ENCODE measurements at regions not wholly inside any gene's neighbourhood (a gene's known extent, or its start where the extent isn't known, plus 50 kb on each side); places are given as distances from the start of the nearest gene placed in this dataset.

- no peaks in the 10 kb centered on the region for H4K20me1 ChIP-seq (ENCODE audit: low read length)
- H3K4me3 ChIP-seq (ENCODE audit: low read length), result no peak overlapping the region
- H3K9ac ChIP-seq (ENCODE audit: low read length), result no peak overlapping the region
- no peaks in the 10 kb centered on the region for H3K4me1 ChIP-seq (ENCODE audit: insufficient read depth, low read length)
- no peaks in the 10 kb centered on the region for H3K36me3 ChIP-seq (ENCODE audit: low read depth, low read length)
- DNase-seq (peak; percentile 9), ATAC-seq (no peak)
- no peaks in the 10 kb centered on the region for H3K79me2 ChIP-seq (ENCODE audit: low read length)
- intact Hi-C loops (cut with micrococcal nuclease), result no loop called here
- H3K9me2 ChIP-seq (replicated peaks; ENCODE audit: low read length), result no peaks in the 10 kb centered on the region
- CTCF ChIA-PET, result no interaction called here
- no peak overlapping the region for H3K27ac ChIP-seq (ENCODE audit: low read length)
- peaks cover 18% of the 10 kb centered on the region; the same call in 1 of the 2 replicates for H3K9me3 ChIP-seq (ENCODE audit: low read length)
- no peak overlapping the region for H2AFZ ChIP-seq (ENCODE audit: low read length)
- no peaks in the 10 kb centered on the region for H3K27me3 ChIP-seq (ENCODE audit: low read length)
- POLR2A ChIA-PET (ENCODE audit: unreplicated experiment), result interaction anchor here (0.6 kb wide), 1 partner anchor 170 kb away, joined by 3 read pairs; no protein-coding TSS in a partner anchor
- TF ChIP-seq EZH2phosphoT487 (IDR thresholded peaks at IDR 0.05; ENCODE audit: borderline replicate concordance, low read length), result no peak
- TF ChIP-seq, protein P1, sequence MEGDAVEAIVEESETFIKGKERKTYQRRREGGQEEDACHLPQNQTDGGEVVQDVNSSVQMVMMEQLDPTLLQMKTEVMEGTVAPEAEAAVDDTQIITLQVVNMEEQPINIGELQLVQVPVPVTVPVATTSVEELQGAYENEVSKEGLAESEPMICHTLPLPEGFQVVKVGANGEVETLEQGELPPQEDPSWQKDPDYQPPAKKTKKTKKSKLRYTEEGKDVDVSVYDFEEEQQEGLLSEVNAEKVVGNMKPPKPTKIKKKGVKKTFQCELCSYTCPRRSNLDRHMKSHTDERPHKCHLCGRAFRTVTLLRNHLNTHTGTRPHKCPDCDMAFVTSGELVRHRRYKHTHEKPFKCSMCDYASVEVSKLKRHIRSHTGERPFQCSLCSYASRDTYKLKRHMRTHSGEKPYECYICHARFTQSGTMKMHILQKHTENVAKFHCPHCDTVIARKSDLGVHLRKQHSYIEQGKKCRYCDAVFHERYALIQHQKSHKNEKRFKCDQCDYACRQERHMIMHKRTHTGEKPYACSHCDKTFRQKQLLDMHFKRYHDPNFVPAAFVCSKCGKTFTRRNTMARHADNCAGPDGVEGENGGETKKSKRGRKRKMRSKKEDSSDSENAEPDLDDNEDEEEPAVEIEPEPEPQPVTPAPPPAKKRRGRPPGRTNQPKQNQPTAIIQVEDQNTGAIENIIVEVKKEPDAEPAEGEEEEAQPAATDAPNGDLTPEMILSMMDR (conservative IDR thresholded peaks at IDR 0.05; ENCODE audit: low read depth, low read length), result no peak
- TF ChIP-seq EZH2 (IDR thresholded peaks at IDR 0.05; ENCODE audit: low read length, unreplicated experiment), result no peak
- no peaks in the 10 kb centered on the region for H3F3A ChIP-seq (ENCODE audit: low read length, unreplicated experiment)
- no TSS peak for BruUV-seq (replicated peaks)
- H3K4me2 ChIP-seq (ENCODE audit: low read length), result no peak overlapping the region
Observed at GRCh38 chr11:92627615-92628256, 341.7 kb upstream of the MTNR1B start.

GRCh38 chr11:92628401-92629292 is 340.8 kb upstream of the MTNR1B start:
- Histone ChIP-seq H2AFZ (ENCODE audit: low read length) (no peak overlapping the region), H3K4me3 (ENCODE audit: low read length) (no peak overlapping the region), H3K36me3 (ENCODE audit: low read depth, low read length) (no peaks in the 10 kb centered on the region), H3F3A (ENCODE audit: low read length, unreplicated experiment) (no peaks in the 10 kb centered on the region), H3K9me3 (ENCODE audit: low read length) (peaks cover 14% of the 10 kb centered on the region; the same call in 1 of the 2 replicates), H3K27me3 (ENCODE audit: low read length) (no peaks in the 10 kb centered on the region), H3K9ac (ENCODE audit: low read length) (no peak overlapping the region), H3K27ac (ENCODE audit: low read length) (no peak overlapping the region), H3K4me1 (ENCODE audit: insufficient read depth, low read length) (no peaks in the 10 kb centered on the region), H4K20me1 (ENCODE audit: low read length) (no peaks in the 10 kb centered on the region), H3K79me2 (ENCODE audit: low read length) (no peaks in the 10 kb centered on the region), H3K9me2 (replicated peaks; ENCODE audit: low read length) (no peaks in the 10 kb centered on the region), H3K4me2 (ENCODE audit: low read length) (no peak overlapping the region)
- ATAC-seq (no peak), DNase-seq (no peak)
- TF ChIP-seq, protein P1 (conservative IDR thresholded peaks at IDR 0.05; ENCODE audit: low read depth, low read length), result no peak
- TF ChIP-seq EZH2phosphoT487 (IDR thresholded peaks at IDR 0.05; ENCODE audit: borderline replicate concordance, low read length) (no peak), EZH2 (IDR thresholded peaks at IDR 0.05; ENCODE audit: low read length, unreplicated experiment) (no peak)
- no TSS peak for BruUV-seq (replicated peaks)
- CTCF ChIA-PET, result no interaction called here
- POLR2A ChIA-PET (ENCODE audit: unreplicated experiment), result no interaction called here
- intact Hi-C loops (cut with micrococcal nuclease), result no loop called here

GRCh38 chr11:92632495-92632894 is 337.0 kb upstream of the MTNR1B start:
- no peak overlapping the region for H3K4me3 ChIP-seq (ENCODE audit: low read length)
- H3K9me2 ChIP-seq (replicated peaks; ENCODE audit: low read length), result no peaks in the 10 kb centered on the region
- intact Hi-C loops (cut with micrococcal nuclease), result no loop called here
- no peaks in the 10 kb centered on the region for H3K4me1 ChIP-seq (ENCODE audit: insufficient read depth, low read length)
- TF ChIP-seq EZH2phosphoT487 (IDR thresholded peaks at IDR 0.05; ENCODE audit: borderline replicate concordance, low read length) (no peak), EZH2 (IDR thresholded peaks at IDR 0.05; ENCODE audit: low read length, unreplicated experiment) (no peak)
- TF ChIP-seq, protein P1 (conservative IDR thresholded peaks at IDR 0.05; ENCODE audit: low read depth, low read length), result no peak
- ATAC-seq, result no peak
- H2AFZ ChIP-seq (ENCODE audit: low read length), result no peak overlapping the region
- H3F3A ChIP-seq (ENCODE audit: low read length, unreplicated experiment), result no peaks in the 10 kb centered on the region
- no peaks in the 10 kb centered on the region for H3K79me2 ChIP-seq (ENCODE audit: low read length)
- ChIA-PET POLR2A (ENCODE audit: unreplicated experiment) (no interaction called here), CTCF (no interaction called here)
- no peaks in the 10 kb centered on the region for H3K27me3 ChIP-seq (ENCODE audit: low read length)
- BruUV-seq (replicated peaks), result no TSS peak
- DNase-seq, result no peak
- no peak overlapping the region for H3K27ac ChIP-seq (ENCODE audit: low read length)
- H3K9ac ChIP-seq (ENCODE audit: low read length), result no peak overlapping the region
- H3K36me3 ChIP-seq (ENCODE audit: low read depth, low read length), result no peaks in the 10 kb centered on the region
- peaks cover 17% of the 10 kb centered on the region for H3K9me3 ChIP-seq (ENCODE audit: low read length)
- H3K4me2 ChIP-seq (ENCODE audit: low read length), result no peak overlapping the region
- H4K20me1 ChIP-seq (ENCODE audit: low read length), result no peaks in the 10 kb centered on the region
